Thymus (tissue), 11 donors: ENCODE measurements at regions not wholly inside any gene's neighbourhood (a gene's known extent, or its start where the extent isn't known, plus 50 kb on each side); places are given as distances from the start of the nearest gene placed in this dataset.
A peak's percentile ranks its signal among the peaks of the same experiment; 100 is the strongest.
"Not testable (repeated sequence)": the region's sequence is repeated elsewhere in the genome, so short reads cannot be mapped to it uniquely, and the experiment has no call there.

Experiments used
- DNase-seq, 9 donors: peaks; one replicate each; pipeline ENCODE4 v3.0.0-alpha.2; 2013; ENCODE audit warnings: low spot score in 9 of 9, low read depth in 6 of 9, missing footprints in 1 of 9
- H3K27ac ChIP-seq, 2 donors: one replicate each; pipeline ENCODE4 v1.5.1; 2013; ENCODE audit warnings: control low read depth in 1 of 2, low read depth in 1 of 2, low read length in 1 of 2, mild to moderate bottlenecking in 1 of 2, moderate library complexity in 1 of 2
- H3K27me3 ChIP-seq, 2 donors: one replicate each; pipeline ENCODE4 v1.5.1; 2013; ENCODE audit warnings: low read length in 1 of 2; ENCODE audit not compliant: control insufficient read depth in 2 of 2, insufficient read depth in 1 of 2
- H3K36me3 ChIP-seq, 2 donors: one replicate each; pipeline ENCODE4 v1.5.1; 2013; ENCODE audit warnings: low read length in 1 of 2, mild to moderate bottlenecking in 1 of 2, moderate library complexity in 1 of 2; ENCODE audit not compliant: control insufficient read depth in 2 of 2, insufficient read depth in 2 of 2
- H3K4me1 ChIP-seq, 2 donors: one replicate each; pipeline ENCODE4 v1.5.1; 2013; ENCODE audit warnings: low read length in 2 of 2; ENCODE audit not compliant: control insufficient read depth in 2 of 2, insufficient read depth in 2 of 2
- H3K4me3 ChIP-seq, 2 donors: one replicate each; pipeline ENCODE4 v1.5.1; 2013; ENCODE audit warnings: low read length in 2 of 2, control low read depth in 1 of 2, mild to moderate bottlenecking in 1 of 2
- H3K9me3 ChIP-seq, 2 donors: one replicate each; pipeline ENCODE4 v1.5.1; 2013; ENCODE audit warnings: low read length in 1 of 2, mild to moderate bottlenecking in 1 of 2; ENCODE audit not compliant: control insufficient read depth in 2 of 2, insufficient read depth in 1 of 2
- WGBS: extraction: QIAGEN DNeasy Blood & Tissue Kit; methylation state at CpG from one replicate; pipeline ENCODE4 v1.1.7; 2013; 5-methylcytosine and 5-hydroxymethylcytosine counted together
- donor health status: healthy.

DNA sequence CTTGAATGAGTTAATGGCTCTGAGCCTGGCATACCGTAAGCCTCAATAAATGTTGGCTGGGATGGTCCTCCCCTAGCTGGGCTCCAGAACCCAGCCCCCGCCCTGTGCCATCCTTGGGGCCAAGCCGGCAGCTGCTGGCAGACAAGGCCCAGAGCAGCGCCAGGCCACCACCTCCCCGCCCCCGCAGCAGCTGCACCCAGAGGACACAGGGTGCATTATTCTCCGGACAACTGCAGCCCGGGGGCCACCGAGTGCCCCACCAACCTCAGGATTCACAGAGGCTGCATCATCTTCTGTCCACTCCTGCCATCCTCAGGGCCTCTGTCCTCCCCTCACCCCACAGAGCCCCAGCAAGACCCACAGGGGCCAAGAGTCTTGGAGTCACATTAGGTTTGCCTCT is 92.7 kb downstream of the NCOR2 start:
- DNase-seq, result no peak
- WGBS, result 98% methylated on average over 9 of the region's 9 CpGs
- Histone ChIP-seq H3K4me1 (peaks cover 8 to 50% of the 10 kb centered on the region in 2 donors), H3K27me3 (no peaks in the 10 kb centered on the region), H3K36me3 (peaks cover 83 to 84% of the 10 kb centered on the region in 2 donors), H3K4me3 (no peak overlapping the region), H3K27ac (no peak overlapping the region), H3K9me3 (peaks cover 12 to 35% of the 10 kb centered on the region in 2 donors)

GRCh38 chr12:124472690-124473279 is 94.6 kb downstream of the NCOR2 start:
- DNase-seq, result no peak
- Histone ChIP-seq H3K27ac (no peak overlapping the region), H3K4me1 (peaks cover 4 to 31% of the 10 kb centered on the region in 2 donors), H3K4me3 (no peak overlapping the region), H3K27me3 (no peaks in the 10 kb centered on the region), H3K36me3 (peaks cover 79% of the 10 kb centered on the region in 2 donors), H3K9me3 (peaks cover 14 to 44% of the 10 kb centered on the region in 2 donors)
- over 99% methylated on average over 14 of the region's 14 CpGs for WGBS

DNA sequence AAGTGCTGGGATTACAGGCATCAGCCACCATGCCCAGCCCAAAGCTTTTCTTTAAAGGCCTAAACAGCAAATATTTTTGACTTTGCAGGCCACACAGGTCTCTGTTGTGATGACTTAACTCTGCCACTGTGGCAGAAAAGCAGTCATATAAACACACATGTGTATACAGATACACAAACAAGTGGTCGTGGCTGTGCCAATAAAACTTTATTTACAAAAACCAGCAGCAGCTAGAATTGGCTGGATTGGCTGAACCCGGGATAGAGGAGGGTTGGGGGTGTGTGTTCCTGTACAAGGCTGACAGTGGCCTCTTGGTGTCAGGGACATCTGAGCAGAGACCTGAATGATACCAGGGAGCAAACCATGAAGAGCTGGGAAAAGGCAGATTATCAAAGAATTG is 95.6 kb downstream of the NCOR2 start:
- no peaks in the 10 kb centered on the region for H3K27me3 ChIP-seq
- H3K9me3 ChIP-seq, result peaks cover 14 to 44% of the 10 kb centered on the region in 2 donors
- H3K4me1 ChIP-seq, result peaks cover under 1 to 24% of the 10 kb centered on the region in 2 donors
- H3K36me3 ChIP-seq, result peaks cover 75 to 79% of the 10 kb centered on the region in 2 donors
- no peak overlapping the region for H3K4me3 ChIP-seq
- WGBS, result 95% methylated on average over 2 of the region's 2 CpGs
- no peak overlapping the region for H3K27ac ChIP-seq
- no peak for DNase-seq

- Histone ChIP-seq H3K27me3 (no peaks in the 10 kb centered on the region), H3K36me3 (peaks cover 69 to 72% of the 10 kb centered on the region in 2 donors), H3K27ac (no peak overlapping the region), H3K9me3 (peaks cover 15 to 44% of the 10 kb centered on the region in 2 donors), H3K4me3 (no peak overlapping the region), H3K4me1 (peaks cover 9 to 24% of the 10 kb centered on the region in 2 donors)
- 98% methylated on average over 10 of the region's 10 CpGs for WGBS
- no peak for DNase-seq
Measured at GRCh38 chr12:124470806-124471205, 96.6 kb downstream of the NCOR2 start.

DNA sequence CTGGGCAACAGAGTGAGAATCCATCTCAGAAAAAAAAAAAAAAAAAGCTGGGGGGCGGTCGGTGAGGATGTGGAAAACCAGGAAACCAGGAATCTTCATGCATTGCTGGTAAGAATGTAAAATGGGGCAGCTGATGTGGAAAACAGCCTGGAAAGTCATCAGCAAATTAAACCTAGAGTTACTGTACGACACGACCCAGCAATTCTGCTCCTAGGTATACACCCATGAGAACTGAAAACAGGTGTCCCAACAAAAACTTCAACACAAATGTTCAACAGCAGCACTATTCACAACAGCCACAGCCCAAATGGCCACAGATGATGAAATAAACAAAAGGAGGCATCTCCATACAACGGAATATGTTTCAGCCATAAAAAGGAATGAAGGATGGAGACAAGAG is 97.3 kb downstream of the NCOR2 start:
- Histone ChIP-seq H3K4me3 (no peak overlapping the region), H3K9me3 (peaks cover 17 to 46% of the 10 kb centered on the region in 2 donors), H3K27me3 (no peaks in the 10 kb centered on the region), H3K36me3 (peaks cover 69 to 72% of the 10 kb centered on the region in 2 donors), H3K27ac (no peak overlapping the region), H3K4me1 (peaks cover 11 to 27% of the 10 kb centered on the region in 2 donors)
- WGBS, result 98% methylated on average over 5 of the region's 5 CpGs
- DNase-seq, result no peak

DNA sequence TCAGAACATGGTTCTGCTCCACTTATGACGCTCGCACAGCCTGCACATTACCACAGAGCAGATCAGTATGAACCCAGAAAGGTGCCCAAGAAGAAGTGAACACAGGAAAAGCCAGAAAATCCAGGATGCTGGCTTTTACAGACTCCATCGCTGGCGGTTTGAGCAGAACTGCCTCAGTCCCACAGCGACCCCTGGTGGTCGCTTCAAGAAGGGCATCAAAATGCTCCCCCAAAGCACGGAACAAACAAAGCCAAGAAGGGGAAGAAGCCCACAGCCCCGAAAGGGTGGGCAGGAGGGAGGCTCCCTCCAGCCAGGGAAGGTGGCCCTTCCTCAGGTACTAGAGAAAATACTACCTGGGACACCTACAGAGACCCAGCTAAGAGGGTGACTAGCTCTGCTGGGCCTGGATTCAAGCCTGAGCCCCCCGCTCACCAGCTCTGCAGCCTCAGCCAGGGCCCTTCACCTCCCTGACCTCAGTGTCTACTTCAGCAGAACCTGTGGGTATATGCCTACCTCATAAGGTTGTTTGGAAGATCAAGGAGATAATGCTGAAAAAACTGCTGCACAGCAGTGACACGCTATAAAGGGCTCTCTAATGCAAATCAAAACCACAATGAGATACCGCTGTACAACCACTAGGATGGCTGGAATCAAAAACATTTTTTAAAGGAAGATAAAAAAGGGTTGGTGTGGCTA is 98.1 kb downstream of the NCOR2 start:
- WGBS, result 84% methylated on average over 11 of the region's 11 CpGs
- H3K4me1 ChIP-seq, result peaks cover 11 to 21% of the 10 kb centered on the region in 2 donors
- H3K27ac ChIP-seq, result no peak overlapping the region
- H3K4me3 ChIP-seq, result no peak overlapping the region
- H3K36me3 ChIP-seq, result peaks cover 69 to 72% of the 10 kb centered on the region in 2 donors
- DNase-seq, result no peak
- peaks cover 17 to 48% of the 10 kb centered on the region in 2 donors for H3K9me3 ChIP-seq
- H3K27me3 ChIP-seq, result no peaks in the 10 kb centered on the region

DNA sequence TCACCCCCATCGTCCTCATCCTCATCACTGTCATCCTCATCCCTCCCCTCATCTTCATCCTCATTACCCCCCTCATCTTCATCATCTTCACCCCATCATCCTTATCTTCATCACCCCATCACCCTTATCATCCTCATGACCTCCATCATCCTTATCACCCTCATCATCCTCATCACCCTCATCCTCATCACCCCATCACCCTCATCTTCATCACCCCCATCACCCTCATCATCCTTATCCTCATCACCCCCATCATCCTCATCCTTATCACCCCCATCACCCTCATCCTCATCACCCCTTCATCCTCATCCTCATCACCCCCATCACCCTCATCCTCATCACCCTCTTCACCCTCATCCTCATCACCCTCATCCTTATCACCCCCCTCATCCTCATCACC is 99.9 kb downstream of the NCOR2 start:
- not testable (repeated sequence) for H3K27ac ChIP-seq, DNase-seq, H3K27me3 ChIP-seq, H3K4me3 ChIP-seq
- WGBS, result 97% methylated on average over 1 of the region's 1 CpG
- peaks cover 11 to 23% of the 10 kb centered on the region in 2 donors for H3K4me1 ChIP-seq
- peaks cover 66 to 71% of the 10 kb centered on the region in 2 donors for H3K36me3 ChIP-seq
- peaks cover 7 to 34% of the 10 kb centered on the region in 2 donors for H3K9me3 ChIP-seq

DNA sequence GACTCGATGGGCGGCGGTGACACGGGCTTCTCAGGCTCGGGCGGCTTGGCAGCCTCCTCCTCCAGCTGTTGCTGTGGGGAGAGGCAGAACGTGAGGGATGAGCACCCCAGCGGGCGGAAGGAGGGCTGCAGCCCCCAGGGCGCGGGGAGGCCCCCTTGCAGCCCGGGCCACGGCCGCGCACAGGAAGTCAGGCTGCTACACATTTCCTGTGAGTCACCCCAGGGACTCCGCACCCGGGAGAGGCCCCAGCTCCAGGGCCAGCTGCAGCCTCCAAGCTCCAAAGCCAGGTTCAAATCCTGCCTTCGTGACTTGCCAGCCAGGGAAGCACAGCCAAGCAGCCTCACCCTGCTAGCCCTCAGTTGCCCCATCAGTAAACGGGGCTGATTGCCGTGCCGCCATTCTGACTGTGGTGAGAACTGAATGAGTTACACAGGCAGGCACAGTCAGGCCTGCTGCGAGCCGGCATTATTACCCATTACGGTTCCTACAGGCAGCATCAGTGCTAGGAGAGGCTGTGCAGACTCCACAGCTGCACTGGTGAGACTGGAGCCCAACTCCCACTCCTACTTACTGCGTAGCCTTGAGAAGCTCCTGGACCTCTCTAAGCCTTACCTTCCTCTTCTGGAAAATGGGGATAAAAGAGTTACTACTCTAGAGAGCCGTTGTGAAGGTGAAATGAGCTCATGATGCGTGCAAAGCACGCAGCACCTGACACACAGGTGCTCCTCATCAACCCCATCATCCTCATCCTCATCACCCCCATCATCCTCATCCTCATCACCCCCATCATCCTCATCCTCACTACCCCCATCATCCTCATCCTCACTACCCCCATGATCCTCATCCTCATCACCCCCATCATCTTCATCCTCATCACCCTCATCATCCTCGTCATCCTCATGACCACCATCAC is 100.9 kb downstream of the NCOR2 start:
- peak; percentile 58 to 93 (median 72) for DNase-seq
- Histone ChIP-seq H3K27ac (peak overlapping the region; percentile 90 to 93), H3K27me3 (no peaks in the 10 kb centered on the region), H3K36me3 (peaks cover 65 to 71% of the 10 kb centered on the region in 2 donors), H3K4me3 (peak overlapping the region; percentile 20 to 21), H3K9me3 (peaks cover 7 to 30% of the 10 kb centered on the region in 2 donors), H3K4me1 (peaks cover 11 to 23% of the 10 kb centered on the region in 2 donors)
- 24% methylated on average over 29 of the region's 29 CpGs for WGBS
